ENCODE measurements at regions not wholly inside any gene's neighbourhood (a gene's known extent, or its start where the extent isn't known, plus 50 kb on each side); places are given as distances from the start of the nearest gene placed in this dataset.
A peak's percentile ranks its signal among the peaks of the same experiment; 100 is the strongest.

DNA sequence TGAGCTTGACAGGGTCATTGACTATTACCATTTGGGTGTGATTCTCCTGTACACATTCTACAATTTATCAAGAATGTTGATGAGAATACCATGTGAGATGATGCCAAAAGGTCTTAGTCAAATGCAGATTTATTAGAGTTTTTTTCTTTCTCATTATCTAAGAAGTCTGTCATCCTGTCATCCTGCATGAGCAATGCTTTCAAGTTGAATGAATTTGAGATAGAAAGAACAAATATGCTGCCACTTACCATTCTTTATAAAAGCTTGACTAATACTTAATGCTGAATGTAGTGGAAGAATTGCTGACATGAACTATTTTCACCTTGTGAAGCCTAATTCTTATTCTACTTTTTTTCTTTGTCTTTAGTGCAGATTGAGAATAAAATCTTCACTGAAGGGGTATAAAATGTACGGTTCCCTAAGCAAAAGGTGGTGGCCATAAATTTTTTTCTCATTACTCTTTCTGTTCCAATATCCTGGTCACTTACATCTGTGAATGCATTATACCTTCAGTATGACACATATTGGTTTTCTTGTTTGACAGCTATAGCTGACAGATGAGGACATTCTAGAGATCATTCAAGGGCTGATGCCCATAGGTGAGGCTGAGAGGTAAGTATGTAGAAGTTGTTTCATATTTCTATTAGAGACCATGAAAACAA, 1434.7 kb downstream of the SLITRK1 start:
- H3K36me3 ChIP-seq (ENCODE audit: control insufficient read depth, insufficient read depth, low read length): no peaks in the 10 kb centered on the region
- intact Hi-C loops (cut with micrococcal nuclease): no loop called here
- no peaks in the 10 kb centered on the region for H3K9me1 ChIP-seq (ENCODE audit: insufficient read depth, low read length)
- no peak overlapping the region for H3K14ac ChIP-seq (replicated peaks; ENCODE audit: low read depth, low read length)
- no peaks in the 10 kb centered on the region for H4K20me1 ChIP-seq (ENCODE audit: insufficient read depth, low read length)
- no peak overlapping the region for H4K5ac ChIP-seq (ENCODE audit: low read depth, low read length)
- H4K8ac ChIP-seq (ENCODE audit: low read depth in 2 of 2, low read length in 2 of 2): no peak overlapping the region
- H3K79me1 ChIP-seq (ENCODE audit: low read depth in 1 of 2, low read length in 2 of 2): no peaks in the 10 kb centered on the region
- H3K4me1 ChIP-seq (ENCODE audit: control insufficient read depth, insufficient read depth, low read length): no peaks in the 10 kb centered on the region
- no peak overlapping the region for H2AK5ac ChIP-seq (ENCODE audit: low read depth, low read length)
- H3K18ac ChIP-seq (ENCODE audit: low read depth, low read length): no peak overlapping the region
- in situ Hi-C loops (cut with MboI; ENCODE audit: low sequenced_read_pairs): no loop called here
- H3K9me3 ChIP-seq (ENCODE audit: control insufficient read depth, insufficient read depth, low read length): peaks cover 2% of the 10 kb centered on the region
- H3K27me3 ChIP-seq (ENCODE audit: control insufficient read depth, insufficient read depth, low read length): no peaks in the 10 kb centered on the region
- no TSS peak for BruUV-seq (replicated peaks)
- H4K91ac ChIP-seq (ENCODE audit: insufficient read depth, low read depth, low read length): no peak overlapping the region
- H2BK5ac ChIP-seq (ENCODE audit: low read depth, low read length, poor library complexity, severe bottlenecking): no peak overlapping the region
- dilution Hi-C loops (cut with HindIII; ENCODE audit: low sequenced_read_pairs, unreplicated experiment): no loop called here
- POLR2A ChIA-PET (ENCODE audit: unreplicated experiment): no interaction called here
- CTCF ChIA-PET: no interaction called here
- ATAC-seq (ENCODE audit: low read depth) (no peak), DNase-seq (no peak)
- H2AFZ ChIP-seq (replicated peaks; ENCODE audit: low read length, poor library complexity): no peak overlapping the region
- H2AK9ac ChIP-seq (replicated peaks; ENCODE audit: low read depth, low read length, poor library complexity): no peak overlapping the region
- H3K4me3 ChIP-seq (ENCODE audit: insufficient read depth, low read depth, low read length): no peak overlapping the region
- no peak overlapping the region for H3K4ac ChIP-seq (ENCODE audit: low read depth, low read length)
- H3K4me2 ChIP-seq (ENCODE audit: low read depth, low read length): no peak overlapping the region
- no peak overlapping the region for H3K9ac ChIP-seq (ENCODE audit: low read depth, low read length)
- no peak overlapping the region for H2BK15ac ChIP-seq (ENCODE audit: low read depth, low read length)
- no peak overlapping the region for H3K23ac ChIP-seq (ENCODE audit: low read depth, low read length)
- H2BK20ac ChIP-seq (ENCODE audit: low read depth, low read length): no peak overlapping the region
- H3K56ac ChIP-seq (ENCODE audit: extremely low read depth, insufficient read depth, low read length): no peak overlapping the region
- no peak overlapping the region for H3K27ac ChIP-seq (ENCODE audit: insufficient read depth, low read length)
- no CpG with 5 or more reads among the region's 1 CpG for WGBS, 2 experiments (ENCODE audit: extremely low coverage in 2 of 2, insufficient read length in 1 of 2)
- TF ChIP-seq SMC3 (IDR thresholded peaks at IDR 0.05; ENCODE audit: low read depth, low read length) (no peak), MAFK (IDR thresholded peaks at IDR 0.05; ENCODE audit: low read depth, low read length) (peak; percentile 71)
- TF ChIP-seq, protein P1, sequence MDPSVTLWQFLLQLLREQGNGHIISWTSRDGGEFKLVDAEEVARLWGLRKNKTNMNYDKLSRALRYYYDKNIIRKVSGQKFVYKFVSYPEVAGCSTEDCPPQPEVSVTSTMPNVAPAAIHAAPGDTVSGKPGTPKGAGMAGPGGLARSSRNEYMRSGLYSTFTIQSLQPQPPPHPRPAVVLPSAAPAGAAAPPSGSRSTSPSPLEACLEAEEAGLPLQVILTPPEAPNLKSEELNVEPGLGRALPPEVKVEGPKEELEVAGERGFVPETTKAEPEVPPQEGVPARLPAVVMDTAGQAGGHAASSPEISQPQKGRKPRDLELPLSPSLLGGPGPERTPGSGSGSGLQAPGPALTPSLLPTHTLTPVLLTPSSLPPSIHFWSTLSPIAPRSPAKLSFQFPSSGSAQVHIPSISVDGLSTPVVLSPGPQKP (IDR thresholded peaks at IDR 0.05; ENCODE audit: borderline replicate concordance, low read depth, low read length): no peak
- no peak overlapping the region for H2BK120ac ChIP-seq (ENCODE audit: low read depth, low read length)

Data from IMR-90 (cell line).